Stomach (tissue), 4 donors: ENCODE measurements at regions not wholly inside any gene's neighbourhood (a gene's known extent, or its start where the extent isn't known, plus 50 kb on each side); places are given as distances from the start of the nearest gene placed in this dataset.
"Not testable (repeated sequence)": the region's sequence is repeated elsewhere in the genome, so short reads cannot be mapped to it uniquely, and the experiment has no call there.

Experiments
- POLR2A ChIP-seq, 4 donors: fragments of 450-650 bp; IDR thresholded peaks; one replicate each; pipeline ENCODE4 v1.6.1; 2016; ENCODE audit warnings: antibody characterized with exemption in 4 of 4, control low read depth in 2 of 4, mild to moderate bottlenecking in 1 of 4, moderate library complexity in 1 of 4
- POLR2AphosphoS5 ChIP-seq, 3 donors: sonication (generic); formaldehyde crosslinking; IDR thresholded peaks; one replicate each; pipeline ENCODE4 v1.6.1; 2016; ENCODE audit warnings: antibody characterized with exemption in 3 of 3
- TF ChIP-seq, protein P1 (sequence below), 7 experiments: fragments of 450-650 bp in 4 of 7; fragments of 200-600 bp in 3 of 7; sonication (generic) in 3 of 7; IDR thresholded peaks; one replicate each; pipeline ENCODE4 v1.5.1; 2016 to 2019; ENCODE audit warnings: antibody characterized with exemption in 7 of 7, control low read depth in 2 of 7, mild to moderate bottlenecking in 1 of 7

DNA sequence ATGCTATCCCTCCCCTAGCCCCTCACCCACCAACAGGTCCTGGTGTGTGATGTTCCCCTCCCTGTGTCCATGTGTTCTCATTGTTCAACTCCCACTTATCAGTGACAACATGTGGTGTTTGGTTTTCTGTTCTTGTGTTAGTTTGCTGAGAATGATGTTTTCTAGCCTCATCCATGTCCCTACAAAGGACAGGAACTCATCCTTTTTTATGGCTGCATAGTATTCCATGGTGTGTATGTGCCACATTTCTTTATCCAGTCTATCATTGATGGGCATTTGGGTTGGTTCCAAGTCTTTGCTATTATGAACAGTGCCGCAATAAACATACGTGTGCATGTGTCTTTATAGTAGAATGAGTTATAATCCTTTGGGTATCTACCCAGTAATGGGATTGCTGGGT, 120.4 kb upstream of the PODXL start:
- TF ChIP-seq, protein P1, sequence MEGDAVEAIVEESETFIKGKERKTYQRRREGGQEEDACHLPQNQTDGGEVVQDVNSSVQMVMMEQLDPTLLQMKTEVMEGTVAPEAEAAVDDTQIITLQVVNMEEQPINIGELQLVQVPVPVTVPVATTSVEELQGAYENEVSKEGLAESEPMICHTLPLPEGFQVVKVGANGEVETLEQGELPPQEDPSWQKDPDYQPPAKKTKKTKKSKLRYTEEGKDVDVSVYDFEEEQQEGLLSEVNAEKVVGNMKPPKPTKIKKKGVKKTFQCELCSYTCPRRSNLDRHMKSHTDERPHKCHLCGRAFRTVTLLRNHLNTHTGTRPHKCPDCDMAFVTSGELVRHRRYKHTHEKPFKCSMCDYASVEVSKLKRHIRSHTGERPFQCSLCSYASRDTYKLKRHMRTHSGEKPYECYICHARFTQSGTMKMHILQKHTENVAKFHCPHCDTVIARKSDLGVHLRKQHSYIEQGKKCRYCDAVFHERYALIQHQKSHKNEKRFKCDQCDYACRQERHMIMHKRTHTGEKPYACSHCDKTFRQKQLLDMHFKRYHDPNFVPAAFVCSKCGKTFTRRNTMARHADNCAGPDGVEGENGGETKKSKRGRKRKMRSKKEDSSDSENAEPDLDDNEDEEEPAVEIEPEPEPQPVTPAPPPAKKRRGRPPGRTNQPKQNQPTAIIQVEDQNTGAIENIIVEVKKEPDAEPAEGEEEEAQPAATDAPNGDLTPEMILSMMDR (IDR thresholded peaks at IDR 0.05): not testable (repeated sequence)
- TF ChIP-seq POLR2A, POLR2AphosphoS5 (IDR thresholded peaks at IDR 0.05): not testable (repeated sequence)
